ENCODE measurements at regions not wholly inside any gene's neighbourhood (a gene's known extent, or its start where the extent isn't known, plus 50 kb on each side); places are given as distances from the start of the nearest gene placed in this dataset.

- H3K4me3 ChIP-seq, result no peak overlapping the region
- in situ Hi-C loops (cut with MboI; ENCODE audit: low pct_unique_long_range_greater_than_20kb in 2 of 9, low sequenced_read_pairs in 9 of 9, unreplicated experiment in 9 of 9), result no loop called here
- peaks cover 0 to 21% of the 10 kb centered on the region in 2 donors for H3K4me1 ChIP-seq (replicated peaks in 1 of 2)
- 0 to 100% (median 47%) methylated on average over 1 of the region's 1 CpG for WGBS, 10 experiments
- H3K27ac ChIP-seq, result no peak overlapping the region
- ATAC-seq (replicated peaks in 6 of 8), result no peak
These were observed 349.0 kb downstream of the PCDH7 start for GRCh38 chr4:31069151-31069550.

GRCh38 chr4:31071508-31072486 is 351.6 kb downstream of the PCDH7 start:
- peak in 5 of 8 experiments; percentile 86 to 89 (median 88) for ATAC-seq (replicated peaks in 6 of 8)
- Histone ChIP-seq H3K4me3 (no peak overlapping the region), H3K27ac (no peak overlapping the region), H3K4me1 (replicated peaks in 1 of 2) (peaks cover 0 to 25% of the 10 kb centered on the region in 2 donors)
- in situ Hi-C loops (cut with MboI; ENCODE audit: low pct_unique_long_range_greater_than_20kb in 2 of 9, low sequenced_read_pairs in 9 of 9, unreplicated experiment in 9 of 9), result no loop called here
- 0 to 84% (median 67%) methylated on average over 1 to 3 of the region's 3 CpGs; no CpG with 5 or more reads in 1 of the 10 experiments for WGBS, 10 experiments

- in situ Hi-C loops (cut with MboI; ENCODE audit: low pct_unique_long_range_greater_than_20kb in 2 of 9, low sequenced_read_pairs in 9 of 9, unreplicated experiment in 9 of 9), result no loop called here
- Histone ChIP-seq H3K4me1 (replicated peaks in 1 of 2) (peaks cover 0 to 22% of the 10 kb centered on the region in 2 donors), H3K27ac (no peak overlapping the region), H3K4me3 (no peak overlapping the region)
- peak in 1 of 8 experiments; percentile 58 for ATAC-seq (replicated peaks in 6 of 8)
- WGBS, 10 experiments, result 0 to 85% (median 4%) methylated on average over 1 of the region's 1 CpG; no CpG with 5 or more reads in 4 of the 10 experiments
These were observed 355.8 kb downstream of the PCDH7 start for GRCh38 chr4:31075969-31076368.

GRCh38 chr4:31078661-31079060 is 358.5 kb downstream of the PCDH7 start:
- H3K4me1 ChIP-seq (replicated peaks in 1 of 2), result peaks cover 0 to 4% of the 10 kb centered on the region in 2 donors
- in situ Hi-C loops (cut with MboI; ENCODE audit: low pct_unique_long_range_greater_than_20kb in 2 of 9, low sequenced_read_pairs in 9 of 9, unreplicated experiment in 9 of 9), result no loop called here
- H3K4me3 ChIP-seq, result no peak overlapping the region
- 13 to 100% (median 86%) methylated on average over 1 of the region's 1 CpG; no CpG with 5 or more reads in 1 of the 10 experiments for WGBS, 10 experiments
- H3K27ac ChIP-seq, result no peak overlapping the region
- no peak for ATAC-seq (replicated peaks in 6 of 8)

- Histone ChIP-seq H3K4me1 (replicated peaks in 1 of 2) (peaks cover 0 to 2% of the 10 kb centered on the region in 2 donors), H3K4me3 (no peak overlapping the region), H3K27ac (no peak overlapping the region)
- 0 to 100% (median 84%) methylated on average over 1 to 3 of the region's 3 CpGs; no CpG with 5 or more reads in 2 of the 10 experiments for WGBS, 10 experiments
- in situ Hi-C loops (cut with MboI; ENCODE audit: low pct_unique_long_range_greater_than_20kb in 2 of 9, low sequenced_read_pairs in 9 of 9, unreplicated experiment in 9 of 9), result no loop called here
- ATAC-seq (replicated peaks in 6 of 8), result peak in 2 of 8 experiments; percentile 24 to 61
These were observed 360.7 kb downstream of the PCDH7 start for GRCh38 chr4:31080887-31081286.

- Histone ChIP-seq H3K4me1 (replicated peaks in 1 of 2) (no peaks in the 10 kb centered on the region), H3K27ac (no peak overlapping the region), H3K4me3 (no peak overlapping the region)
- in situ Hi-C loops (cut with MboI; ENCODE audit: low pct_unique_long_range_greater_than_20kb in 2 of 9, low sequenced_read_pairs in 9 of 9, unreplicated experiment in 9 of 9), result no loop called here
- peak in 1 of 8 experiments; percentile 13 for ATAC-seq (replicated peaks in 6 of 8)
These were observed 361.2 kb downstream of the PCDH7 start for GRCh38 chr4:31081366-31081765.

GRCh38 chr4:31083456-31083855 is 363.3 kb downstream of the PCDH7 start:
- no peak for ATAC-seq (replicated peaks in 6 of 8)
- in situ Hi-C loops (cut with MboI; ENCODE audit: low pct_unique_long_range_greater_than_20kb in 2 of 9, low sequenced_read_pairs in 9 of 9, unreplicated experiment in 9 of 9), result no loop called here
- WGBS, 10 experiments, result 0 to 100% (median 89%) methylated on average over 1 to 3 of the region's 3 CpGs; no CpG with 5 or more reads in 1 of the 10 experiments
- H3K4me3 ChIP-seq, result no peak overlapping the region
- H3K4me1 ChIP-seq (replicated peaks in 1 of 2), result no peaks in the 10 kb centered on the region
- H3K27ac ChIP-seq, result no peak overlapping the region

GRCh38 chr4:31084806-31085416 is 364.7 kb downstream of the PCDH7 start:
- in situ Hi-C loops (cut with MboI; ENCODE audit: low pct_unique_long_range_greater_than_20kb in 2 of 9, low sequenced_read_pairs in 9 of 9, unreplicated experiment in 9 of 9), result no loop called here
- 23 to 100% (median 69%) methylated on average over 1 to 6 of the region's 9 CpGs; no CpG with 5 or more reads in 4 of the 10 experiments for WGBS, 10 experiments
- ATAC-seq (replicated peaks in 6 of 8), result peak in 2 of 8 experiments; percentile 28 to 31
- H3K4me3 ChIP-seq, result no peak overlapping the region
- H3K4me1 ChIP-seq (replicated peaks in 1 of 2), result no peaks in the 10 kb centered on the region
- H3K27ac ChIP-seq, result no peak overlapping the region

GRCh38 chr4:31085689-31086088 is 365.5 kb downstream of the PCDH7 start:
- ATAC-seq (replicated peaks in 6 of 8), result peak in 2 of 8 experiments; percentile 31 to 60
- in situ Hi-C loops (cut with MboI; ENCODE audit: low pct_unique_long_range_greater_than_20kb in 2 of 9, low sequenced_read_pairs in 9 of 9, unreplicated experiment in 9 of 9), result no loop called here
- Histone ChIP-seq H3K4me3 (no peak overlapping the region), H3K4me1 (replicated peaks in 1 of 2) (no peaks in the 10 kb centered on the region), H3K27ac (no peak overlapping the region)

GRCh38 chr4:31086756-31087330 is 366.7 kb downstream of the PCDH7 start:
- no peak for ATAC-seq (replicated peaks in 6 of 8)
- 20 to 93% (median 60%) methylated on average over 1 to 3 of the region's 3 CpGs; no CpG with 5 or more reads in 2 of the 10 experiments for WGBS, 10 experiments
- Histone ChIP-seq H3K27ac (no peak overlapping the region), H3K4me3 (no peak overlapping the region), H3K4me1 (replicated peaks in 1 of 2) (no peaks in the 10 kb centered on the region)
- in situ Hi-C loops (cut with MboI; ENCODE audit: low pct_unique_long_range_greater_than_20kb in 2 of 9, low sequenced_read_pairs in 9 of 9, unreplicated experiment in 9 of 9), result no loop called here

- Histone ChIP-seq H3K27ac (no peak overlapping the region), H3K4me3 (no peak overlapping the region), H3K4me1 (replicated peaks in 1 of 2) (no peaks in the 10 kb centered on the region)
- 15 to 100% (median 83%) methylated on average over 1 to 3 of the region's 3 CpGs for WGBS, 10 experiments
- in situ Hi-C loops (cut with MboI; ENCODE audit: low pct_unique_long_range_greater_than_20kb in 2 of 9, low sequenced_read_pairs in 9 of 9, unreplicated experiment in 9 of 9), result no loop called here
- no peak for ATAC-seq (replicated peaks in 6 of 8)
These were observed 368.5 kb downstream of the PCDH7 start for GRCh38 chr4:31088600-31089230.

- in situ Hi-C loops (cut with MboI; ENCODE audit: low pct_unique_long_range_greater_than_20kb in 2 of 9, low sequenced_read_pairs in 9 of 9, unreplicated experiment in 9 of 9), result no loop called here
- H3K27ac ChIP-seq, result no peak overlapping the region
- H3K4me1 ChIP-seq (replicated peaks in 1 of 2), result no peaks in the 10 kb centered on the region
- 16 to 100% (median 91%) methylated on average over 1 to 6 of the region's 6 CpGs for WGBS, 10 experiments
- no peak overlapping the region for H3K4me3 ChIP-seq
- no peak for ATAC-seq (replicated peaks in 6 of 8)
These were observed 369.6 kb downstream of the PCDH7 start for GRCh38 chr4:31089815-31090214.

- in situ Hi-C loops (cut with MboI; ENCODE audit: low pct_unique_long_range_greater_than_20kb in 2 of 9, low sequenced_read_pairs in 9 of 9, unreplicated experiment in 9 of 9), result no loop called here
- WGBS, 10 experiments, result 0 to 100% (median 83%) methylated on average over 1 to 2 of the region's 2 CpGs; no CpG with 5 or more reads in 1 of the 10 experiments
- no peak for ATAC-seq (replicated peaks in 6 of 8)
- Histone ChIP-seq H3K27ac (no peak overlapping the region), H3K4me3 (no peak overlapping the region), H3K4me1 (replicated peaks in 1 of 2) (no peaks in the 10 kb centered on the region)
These were observed 374.3 kb downstream of the PCDH7 start for GRCh38 chr4:31094474-31094873.
